Daoy (cell line): ENCODE measurements at regions not wholly inside any gene's neighbourhood (a gene's known extent, or its start where the extent isn't known, plus 50 kb on each side); places are given as distances from the start of the nearest gene placed in this dataset.
"Not testable (repeated sequence)": the region's sequence is repeated elsewhere in the genome, so short reads cannot be mapped to it uniquely, and the experiment has no call there.

Experiments
- DNase-seq: peaks from one replicate; pipeline ENCODE4 v3.0.0-alpha.2; 2015; ENCODE audit warnings: low read depth

- not testable (repeated sequence) for DNase-seq
Measured at GRCh38 chr9:41367301-41367700, 178.2 kb upstream of the ZNG1F start.

GRCh38 chr9:41361790-41362189 lies 172.7 kb upstream of the ZNG1F start:
- DNase-seq: not testable (repeated sequence)

- DNase-seq: peak; percentile 38
Measured at GRCh38 chr9:41359116-41359515, 170.0 kb upstream of the ZNG1F start.

GRCh38 chr9:41358682-41359081 lies 169.6 kb upstream of the ZNG1F start:
- DNase-seq: peak; percentile 76

- DNase-seq: not testable (repeated sequence)
Measured at GRCh38 chr9:41357918-41358404, 168.8 kb upstream of the ZNG1F start.

- not testable (repeated sequence) for DNase-seq
Measured at GRCh38 chr9:41357350-41357748, 168.2 kb upstream of the ZNG1F start.

- peak; percentile 74 for DNase-seq
Measured at GRCh38 chr9:41356588-41357349, 167.7 kb upstream of the ZNG1F start.

- not testable (repeated sequence) for DNase-seq
Measured at GRCh38 chr9:41355712-41356450, 166.8 kb upstream of the ZNG1F start.

GRCh38 chr9:41354978-41355377 lies 165.9 kb upstream of the ZNG1F start:
- not testable (repeated sequence) for DNase-seq

GRCh38 chr9:41354060-41354934 lies 165.2 kb upstream of the ZNG1F start:
- not testable (repeated sequence) for DNase-seq

GRCh38 chr9:41353026-41353425 lies 163.9 kb upstream of the ZNG1F start:
- not testable (repeated sequence) for DNase-seq

GRCh38 chr9:41352390-41352789 lies 163.3 kb upstream of the ZNG1F start:
- DNase-seq: not testable (repeated sequence)

- DNase-seq: not testable (repeated sequence)
Measured at GRCh38 chr9:41347893-41348292, 158.8 kb upstream of the ZNG1F start.

- DNase-seq: not testable (repeated sequence)
Measured at GRCh38 chr9:41332562-41332961, 143.4 kb upstream of the ZNG1F start.

- DNase-seq: not testable (repeated sequence)
Measured at GRCh38 chr9:41321277-41321676, 132.2 kb upstream of the ZNG1F start.

- not testable (repeated sequence) for DNase-seq
Measured at GRCh38 chr9:41308953-41309352, 119.8 kb upstream of the ZNG1F start.

- DNase-seq: not testable (repeated sequence)
Measured at GRCh38 chr9:41285744-41286143, 96.6 kb upstream of the ZNG1F start.

- DNase-seq: not testable (repeated sequence)
Measured at GRCh38 chr9:41280299-41281238, 91.5 kb upstream of the ZNG1F start.

- not testable (repeated sequence) for DNase-seq
Measured at GRCh38 chr9:41279437-41279836, 90.3 kb upstream of the ZNG1F start.

- not testable (repeated sequence) for DNase-seq
Measured at GRCh38 chr9:41279033-41279432, 89.9 kb upstream of the ZNG1F start.
